SU-DHL-6 (cell line): ENCODE measurements at regions not wholly inside any gene's neighbourhood (a gene's known extent, or its start where the extent isn't known, plus 50 kb on each side); places are given as distances from the start of the nearest gene placed in this dataset.

Experiments
- H2AFZ ChIP-seq: fragments of 200-600 bp; sonication (generic); 2 replicates; pipeline ENCODE4 v1.6.1; 2014; ENCODE audit warnings: low read depth, mild to moderate bottlenecking, moderate library complexity, mixed read lengths, antibody characterized with exemption, low read length; ENCODE audit not compliant: severe bottlenecking
- H3F3A ChIP-seq: fragments of 200-600 bp; shearing (Covaris generic); 2 replicates; pipeline ENCODE4 v1.6.0; 2016; ENCODE audit warnings: antibody characterized with exemption, mild to moderate bottlenecking; ENCODE audit not compliant: insufficient read depth
- H3K27ac ChIP-seq: fragments of 200-600 bp; sonication (generic); 2 replicates; pipeline ENCODE4 v1.5.1; 2016; ENCODE audit warnings: low read depth, mild to moderate bottlenecking, low read length, moderate library complexity, mixed read lengths
- H3K27me3 ChIP-seq: fragments of 200-600 bp; sonication (generic), shearing (Covaris generic); 2 replicates; pipeline ENCODE4 v1.6.0; 2014; ENCODE audit warnings: mild to moderate bottlenecking, low read length
- H3K36me3 ChIP-seq: fragments of 200-600 bp; sonication (generic); 2 replicates; pipeline ENCODE4 v1.6.1; 2014; ENCODE audit warnings: mild to moderate bottlenecking, low read length, mixed read lengths
- H3K4me2 ChIP-seq: fragments of 300-600, 200-600 bp; shearing (Covaris generic), sonication (generic); 2 replicates; pipeline ENCODE4 v1.6.0; 2014; ENCODE audit warnings: low read length, low read depth, mild to moderate bottlenecking; ENCODE audit not compliant: poor library complexity, severe bottlenecking
- H3K4me3 ChIP-seq: fragments of 200-600 bp; sonication (generic); 2 replicates; pipeline ENCODE4 v1.5.1; 2014; ENCODE audit warnings: antibody characterized with exemption, low read length, mild to moderate bottlenecking, mixed read lengths; ENCODE audit not compliant: insufficient read depth, poor library complexity, severe bottlenecking
- H3K79me2 ChIP-seq: fragments of 200-600 bp; sonication (generic); 2 replicates; pipeline ENCODE4 v1.6.1; 2014; ENCODE audit warnings: mild to moderate bottlenecking, low read length, moderate library complexity; ENCODE audit not compliant: insufficient read depth
- H3K9ac ChIP-seq: fragments of 200-600 bp; sonication (generic); 2 replicates; pipeline ENCODE4 v1.7.0; 2014; ENCODE audit warnings: mild to moderate bottlenecking, low read length
- H3K9me2 ChIP-seq: fragments of 200-600 bp; sonication (generic); replicated peaks from 2 replicates; pipeline ENCODE4 v1.6.1; 2014; ENCODE audit warnings: low read length; ENCODE audit not compliant: insufficient read depth
- H3K9me3 ChIP-seq: fragments of 200-600 bp; sonication (generic); 2 replicates; pipeline ENCODE4 v1.6.1; 2014; ENCODE audit warnings: low read length, mixed read lengths; ENCODE audit not compliant: insufficient read depth
- H4K20me1 ChIP-seq: fragments of 200-600 bp; sonication (generic); 2 replicates; pipeline ENCODE4 v1.6.1; 2014; ENCODE audit warnings: low read depth, mild to moderate bottlenecking, antibody characterized with exemption, low read length, moderate library complexity, mixed read lengths
- CTCF ChIP-seq: fragments of 200-600 bp; sonication (generic); IDR thresholded peaks from one replicate; pipeline ENCODE4 v1.5.1; 2017; ENCODE audit warnings: antibody characterized with exemption, mild to moderate bottlenecking, low read length, moderate library complexity; ENCODE audit not compliant: insufficient read depth, poor library complexity, severe bottlenecking
- EZH2phosphoT487 ChIP-seq: fragments of 200-600 bp; sonication (generic), shearing (Covaris generic); conservative IDR thresholded peaks from 2 replicates; pipeline ENCODE4 v1.6.1; 2018; ENCODE audit warnings: mild to moderate bottlenecking, antibody characterized with exemption, low read length, moderate library complexity, mixed read lengths

- Histone ChIP-seq H3K27me3 (no peaks in the 10 kb centered on the region), H3K4me3 (no peak overlapping the region)
Observed at GRCh38 chr3:154936196-154936595, 143.9 kb upstream of the MME start.

GRCh38 chr3:154933581-154933980, 146.5 kb upstream of the MME start:
- H3K27ac ChIP-seq, result no peak overlapping the region
- no peak overlapping the region for H2AFZ ChIP-seq
- no peaks in the 10 kb centered on the region for H3K9me2 ChIP-seq
- no peak overlapping the region for H3K4me3 ChIP-seq
- no peaks in the 10 kb centered on the region for H3K36me3 ChIP-seq
- H3K79me2 ChIP-seq, result no peaks in the 10 kb centered on the region
- TF ChIP-seq CTCF, result no peak
- no peak for TF ChIP-seq EZH2phosphoT487
- H3K9ac ChIP-seq, result no peak overlapping the region
- H3F3A ChIP-seq, result no peaks in the 10 kb centered on the region
- H4K20me1 ChIP-seq, result no peaks in the 10 kb centered on the region
- H3K4me2 ChIP-seq, result no peak overlapping the region
- H3K9me3 ChIP-seq, result no peaks in the 10 kb centered on the region
- no peaks in the 10 kb centered on the region for H3K27me3 ChIP-seq

More at GRCh38 chr3:154936196-154936595, 143.9 kb upstream of the MME start:
- Histone ChIP-seq H2AFZ (no peak overlapping the region), H3K9me3 (no peaks in the 10 kb centered on the region), H3K27ac (no peak overlapping the region), H3K36me3 (no peaks in the 10 kb centered on the region), H3K9me2 (no peaks in the 10 kb centered on the region), H3F3A (no peaks in the 10 kb centered on the region), H4K20me1 (no peaks in the 10 kb centered on the region), H3K4me2 (no peak overlapping the region), H3K9ac (no peak overlapping the region), H3K79me2 (no peaks in the 10 kb centered on the region)
- TF ChIP-seq EZH2phosphoT487 (no peak), CTCF (no peak)

GRCh38 chr3:154932633-154933032, 147.5 kb upstream of the MME start:
- H3K9me3 ChIP-seq, result no peaks in the 10 kb centered on the region

More at GRCh38 chr3:154932633-154933032, 147.5 kb upstream of the MME start:
- H4K20me1 ChIP-seq, result no peaks in the 10 kb centered on the region
- no peak overlapping the region for H3K9ac ChIP-seq
- H3K9me2 ChIP-seq, result no peaks in the 10 kb centered on the region
- H2AFZ ChIP-seq, result no peak overlapping the region
- no peak overlapping the region for H3K27ac ChIP-seq
- no peak for TF ChIP-seq CTCF
- no peak for TF ChIP-seq EZH2phosphoT487
- H3F3A ChIP-seq, result no peaks in the 10 kb centered on the region
- H3K36me3 ChIP-seq, result no peaks in the 10 kb centered on the region
- no peak overlapping the region for H3K4me3 ChIP-seq
- H3K4me2 ChIP-seq, result no peak overlapping the region
- no peaks in the 10 kb centered on the region for H3K27me3 ChIP-seq
- no peaks in the 10 kb centered on the region for H3K79me2 ChIP-seq
